MCF 10A (cell line): ENCODE measurements at regions not wholly inside any gene's neighbourhood (a gene's known extent, or its start where the extent isn't known, plus 50 kb on each side); places are given as distances from the start of the nearest gene placed in this dataset.

Experiments
- BruUV-seq: library from RNA; stranded (reverse); fragments of 400-500 nt; replicated peaks from 2 replicates; lab custom pipeline; 2021; lab: Mats Ljungman, UMichigan
- CTCF ChIA-PET: fragments of 300-600 bp; sonication (Branson Sonifier 250); formaldehyde crosslinking; extraction: SDS; loops from one replicate; lab custom pipeline; 2021; ENCODE audit warnings: antibody characterized with exemption, inconsistent platforms; lab: Yijun Ruan, JAX
- POLR2A ChIA-PET: fragments of 300-600, 350-650 bp; sonication (Branson Sonifier 250); formaldehyde crosslinking; extraction: SDS; loops from one replicate; lab custom pipeline; 2020; ENCODE audit warnings: antibody characterized with exemption, inconsistent platforms; lab: Yijun Ruan, JAX
- DNase-seq: peaks from one replicate; pipeline ENCODE4 v3.0.0-alpha.2; 2018; ENCODE audit not compliant: unreplicated experiment
- H3K27ac Mint-ChIP-seq: one replicate; pipeline ENCODE4 v1.8.0; 2022; ENCODE audit warnings: mild to moderate bottlenecking, low read depth, mixed read lengths; ENCODE audit not compliant: unreplicated experiment
- H3K27me3 Mint-ChIP-seq: one replicate; pipeline ENCODE4 v1.8.0; 2022; ENCODE audit warnings: mixed read lengths; ENCODE audit not compliant: insufficient read depth, unreplicated experiment
- H3K36me3 Mint-ChIP-seq: one replicate; pipeline ENCODE4 v1.8.0; 2022; ENCODE audit warnings: mild to moderate bottlenecking, moderate library complexity, mixed read lengths; ENCODE audit not compliant: insufficient read depth, unreplicated experiment
- H3K4me1 Mint-ChIP-seq: one replicate; pipeline ENCODE4 v1.8.0; 2022; ENCODE audit warnings: mixed read lengths; ENCODE audit not compliant: insufficient read depth, unreplicated experiment
- H3K4me3 Mint-ChIP-seq: one replicate; pipeline ENCODE4 v1.8.0; 2022; ENCODE audit warnings: mild to moderate bottlenecking, moderate library complexity, mixed read lengths; ENCODE audit not compliant: unreplicated experiment
- H3K9me3 Mint-ChIP-seq: one replicate; pipeline ENCODE4 v1.8.0; 2022; ENCODE audit warnings: mixed read lengths; ENCODE audit not compliant: unreplicated experiment
- CTCF ChIP-seq: fragments of 200-600 bp; IDR thresholded peaks from one replicate; pipeline ENCODE4 v1.8.0; 2022; ENCODE audit warnings: antibody characterized with exemption, mild to moderate bottlenecking; ENCODE audit not compliant: unreplicated experiment
- intact Hi-C: fragments of 100-400 bp; cut with micrococcal nuclease; formaldehyde crosslinking; loops from 2 replicates; pipeline ENCODE4 v1.14.1; 2022

DNA sequence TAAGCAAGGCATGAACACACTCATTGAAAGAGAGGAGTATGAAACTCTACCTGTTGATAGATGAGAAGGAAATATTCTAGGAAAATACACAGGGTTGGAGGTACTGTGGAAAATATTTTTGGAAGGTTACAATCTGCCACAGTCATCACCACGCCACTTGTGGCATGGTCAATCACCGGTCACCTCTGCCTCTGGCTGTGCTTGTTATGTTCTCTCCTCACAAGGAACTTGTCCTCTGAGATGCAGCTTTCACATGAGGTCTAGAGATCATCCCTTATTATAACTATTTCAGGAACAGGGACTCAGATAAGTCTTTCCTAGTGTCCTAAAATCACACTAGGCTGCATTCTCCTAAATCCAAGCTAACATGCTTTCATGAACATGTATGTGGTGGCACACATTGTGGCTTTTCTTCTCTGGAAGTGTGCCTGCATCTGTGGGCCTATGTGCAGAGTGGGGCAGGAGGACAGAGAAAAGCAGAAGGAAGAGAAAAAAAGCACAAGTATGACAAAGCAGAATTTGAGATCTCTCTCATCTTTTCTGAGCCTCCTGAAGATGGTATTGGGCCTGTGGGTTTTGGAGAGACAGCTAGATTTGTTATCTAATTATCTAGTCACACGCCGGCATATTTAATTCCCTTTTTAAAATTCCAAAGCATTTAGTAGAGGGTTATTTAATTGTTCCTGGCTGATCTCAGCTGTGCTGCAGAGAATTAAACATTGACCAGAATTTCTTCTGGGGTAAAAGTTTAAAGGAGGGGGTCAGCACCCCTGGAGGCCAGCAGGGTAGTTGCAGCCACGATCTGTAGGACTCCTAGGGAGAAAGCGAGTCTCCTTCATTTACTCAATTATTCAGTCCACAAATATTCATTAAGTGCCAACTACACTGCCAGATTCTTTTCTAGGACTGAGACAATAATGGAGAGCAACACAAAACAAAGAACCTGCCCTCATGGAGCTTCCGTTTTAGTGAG lies 294.6 kb downstream of the RDH14 start:
- no TSS peak for BruUV-seq
- CTCF ChIA-PET: interaction anchor here (1.0 kb wide), 1 partner anchor 10 kb away, joined by 5 read pairs; no protein-coding TSS in a partner anchor

GRCh38 chr2:18262601-18263000 lies 297.9 kb downstream of the RDH14 start:
- Mint-ChIP-seq H3K9me3 (peaks cover 4% of the 10 kb centered on the region), H3K4me3 (no peak overlapping the region), H3K27me3 (no peaks in the 10 kb centered on the region), H3K27ac (no peak overlapping the region), H3K4me1 (no peaks in the 10 kb centered on the region), H3K36me3 (no peaks in the 10 kb centered on the region)
- CTCF ChIA-PET: interaction anchor here (0.6 kb wide), 1 partner anchor 383 kb away, joined by 3 read pairs; no protein-coding TSS in a partner anchor
- DNase-seq: no peak
- no peak for TF ChIP-seq CTCF
- POLR2A ChIA-PET: no interaction called here
- intact Hi-C loops: no loop called here
- BruUV-seq: no TSS peak

More for the DNA sequence above, 294.6 kb downstream of the RDH14 start:
- no peak for DNase-seq
- POLR2A ChIA-PET: interaction anchor here (0.7 kb wide), 1 partner anchor 65 kb away, joined by 4 read pairs; no protein-coding TSS in a partner anchor
- Mint-ChIP-seq H3K4me3 (no peak overlapping the region), H3K36me3 (no peaks in the 10 kb centered on the region), H3K27ac (no peak overlapping the region), H3K4me1 (no peaks in the 10 kb centered on the region), H3K27me3 (no peaks in the 10 kb centered on the region), H3K9me3 (peaks cover 4% of the 10 kb centered on the region)
- no peak for TF ChIP-seq CTCF
- intact Hi-C loops: no loop called here

DNA sequence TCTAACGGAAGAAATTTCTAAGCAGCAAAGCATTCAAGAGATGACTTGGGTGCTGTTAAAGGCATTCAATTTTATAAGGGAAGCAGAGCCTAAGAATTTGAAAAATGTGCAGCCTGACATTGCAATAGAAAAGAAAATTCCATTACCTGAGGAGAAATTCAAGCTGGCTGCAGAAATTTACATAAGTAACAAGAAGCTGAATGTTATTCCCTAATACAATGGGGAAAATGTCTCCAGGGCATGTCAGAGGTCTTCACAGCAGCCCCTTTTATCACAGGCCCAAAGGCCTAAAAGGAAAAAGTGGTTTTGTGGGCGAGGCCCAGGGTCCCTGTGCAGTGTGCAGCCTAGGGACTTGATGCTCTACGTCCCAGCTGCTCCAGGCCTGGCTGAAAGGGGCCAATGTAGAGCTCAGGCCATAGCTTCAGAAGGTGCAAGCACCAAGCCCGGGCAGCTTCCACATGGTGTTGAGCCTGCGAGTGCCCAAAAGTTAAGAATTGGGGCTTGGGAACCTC lies 306.7 kb downstream of the RDH14 start:
- no peak for TF ChIP-seq CTCF
- H3K27me3 Mint-ChIP-seq: no peaks in the 10 kb centered on the region
- no peaks in the 10 kb centered on the region for H3K36me3 Mint-ChIP-seq
- BruUV-seq: no TSS peak
- no peaks in the 10 kb centered on the region for H3K9me3 Mint-ChIP-seq
- no peak for DNase-seq
- ChIA-PET POLR2A (no interaction called here), CTCF (no interaction called here)
- no peaks in the 10 kb centered on the region for H3K4me1 Mint-ChIP-seq
- no peak overlapping the region for H3K27ac Mint-ChIP-seq
- no peak overlapping the region for H3K4me3 Mint-ChIP-seq
- intact Hi-C loops: no loop called here

DNA sequence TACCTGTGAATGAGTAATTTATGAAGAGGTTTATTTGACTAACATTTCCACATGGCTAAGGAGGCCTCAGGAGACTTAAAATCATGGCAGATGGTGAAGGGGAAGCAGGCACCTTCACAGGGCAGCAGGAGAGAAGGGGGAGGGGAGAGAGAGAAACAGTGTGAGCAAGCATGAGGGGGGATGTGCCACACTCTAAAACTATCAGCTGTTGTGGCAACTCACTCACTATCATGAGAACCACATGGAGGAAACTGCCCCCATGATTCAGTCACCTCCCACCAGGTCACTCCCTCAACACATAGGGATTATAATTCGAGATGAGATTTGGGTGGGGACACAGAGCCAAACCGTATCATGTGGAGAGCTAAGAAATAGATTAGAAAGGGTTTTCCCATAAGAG lies 309.0 kb downstream of the RDH14 start:
- H3K4me1 Mint-ChIP-seq: no peaks in the 10 kb centered on the region
- DNase-seq: no peak
- H3K27ac Mint-ChIP-seq: no peak overlapping the region
- H3K27me3 Mint-ChIP-seq: no peaks in the 10 kb centered on the region
- intact Hi-C loops: no loop called here
- no peak for TF ChIP-seq CTCF
- H3K36me3 Mint-ChIP-seq: no peaks in the 10 kb centered on the region
- no peaks in the 10 kb centered on the region for H3K9me3 Mint-ChIP-seq
- no TSS peak for BruUV-seq
- CTCF ChIA-PET: interaction anchor here (0.6 kb wide), 1 partner anchor 102 kb away, joined by 4 read pairs; no protein-coding TSS in a partner anchor
- POLR2A ChIA-PET: interaction anchor here (0.7 to 1.7 kb wide), 2 partner anchors 10 to 13 kb away, joined by 3 to 4 read pairs; no protein-coding TSS in a partner anchor
- H3K4me3 Mint-ChIP-seq: no peak overlapping the region
